Tongue (tissue), 2 donors: ENCODE measurements at regions not wholly inside any gene's neighbourhood (a gene's known extent, or its start where the extent isn't known, plus 50 kb on each side); places are given as distances from the start of the nearest gene placed in this dataset. TPM values are rescaled to one million over a fixed set of nuclear protein-coding genes. Genes with fewer than 3 reads are reported as not detected.
A peak's percentile ranks its signal among the peaks of the same experiment; 100 is the strongest.
"Not testable (repeated sequence)": the region's sequence is repeated elsewhere in the genome, so short reads cannot be mapped to it uniquely, and the experiment has no call there.

ENCODE experiments used
- DNase-seq: peaks from one replicate; pipeline ENCODE4 v3.0.0-alpha.2; 2015
- small RNA-seq: library from RNA; depleted of rRNA; stranded (forward); fragments of <200 nt; gene quantifications from one replicate; pipeline ENCODE3, GENCODE V24; 2014; ENCODE audit warnings: low replicate concordance

- DNase-seq = no peak
Observed at GRCh38 chrX:80929251-80929650, 119.6 kb upstream of the BRWD3 start.

DNA sequence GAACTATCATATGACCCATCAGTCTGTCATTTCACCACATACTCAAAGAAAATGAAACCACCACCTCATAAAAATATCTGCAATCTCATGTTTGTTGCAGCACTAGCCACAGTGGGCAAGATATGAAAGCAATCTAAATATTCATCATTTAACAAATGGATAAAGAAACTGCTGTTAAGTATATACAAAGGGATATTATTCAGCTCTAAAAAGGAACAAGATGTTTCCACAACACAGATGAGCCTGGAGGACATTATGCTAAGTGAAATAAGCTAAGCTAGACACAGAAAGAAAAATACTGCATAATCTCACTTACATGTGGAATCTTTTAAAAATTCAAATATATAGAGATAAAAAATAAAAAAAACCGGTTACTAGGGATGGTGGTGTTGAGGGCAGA, 108.2 kb upstream of the BRWD3 start:
- DNase-seq = no peak

DNA sequence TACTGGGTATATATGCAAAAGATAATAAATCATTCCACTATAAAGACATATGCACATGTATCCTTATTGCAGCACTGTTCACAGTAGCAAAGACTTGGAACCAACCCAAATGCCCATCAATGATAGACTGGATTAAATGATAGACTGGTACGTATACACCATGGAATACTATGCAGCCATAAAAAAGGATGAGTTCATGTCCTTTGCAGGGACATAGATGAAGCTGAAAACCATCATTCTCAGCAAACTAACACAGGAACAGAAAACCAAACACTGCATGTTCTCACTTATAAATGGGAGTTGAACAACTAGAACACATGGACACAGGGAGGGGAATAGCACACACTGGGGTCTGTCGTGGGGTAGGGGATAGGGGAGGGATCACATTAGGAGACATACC, 102.7 kb upstream of the BRWD3 start:
- DNase-seq = not testable (repeated sequence)

DNA sequence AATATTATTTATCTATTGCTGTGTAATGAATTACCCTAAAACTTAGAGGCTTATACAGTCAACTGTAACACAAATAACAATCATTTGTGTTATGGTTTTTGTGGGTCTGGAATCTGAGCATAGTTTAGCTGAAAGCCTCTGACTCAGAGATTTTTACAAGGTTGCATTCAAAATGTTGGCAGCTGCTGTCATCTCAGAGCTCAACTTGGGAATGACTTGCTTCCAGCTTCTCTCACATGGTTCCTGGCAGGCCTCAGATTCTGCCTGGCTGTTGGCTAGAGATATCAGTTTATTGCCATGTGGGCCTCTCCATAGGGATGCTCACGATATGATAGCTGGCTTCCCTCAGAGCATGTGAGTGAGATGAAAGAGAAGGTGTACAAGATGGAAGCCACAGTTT, 70.2 kb upstream of the BRWD3 start:
- DNase-seq = no peak

DNA sequence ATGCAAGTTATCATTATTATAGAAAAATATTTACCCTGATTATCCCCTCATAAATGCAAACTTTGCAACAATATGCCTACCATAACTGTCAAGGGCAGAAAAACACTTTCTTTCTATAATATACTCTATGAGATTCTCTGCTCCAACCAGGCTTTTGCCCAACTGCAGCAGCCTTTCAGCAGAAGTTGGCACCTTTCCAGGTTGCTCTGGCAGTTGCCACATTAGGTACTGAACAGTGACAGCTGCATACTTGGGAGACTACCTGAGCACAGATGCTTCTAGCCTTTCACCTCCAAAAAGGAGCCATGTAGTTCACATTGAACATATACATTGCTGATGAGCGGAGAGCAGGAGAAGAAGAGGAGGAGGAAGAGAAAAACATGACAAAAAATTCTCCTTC, 69.5 kb upstream of the BRWD3 start:
- peak; percentile 16 for DNase-seq

- DNase-seq = peak; percentile 40
Observed at GRCh38 chrX:80876877-80877276, 67.2 kb upstream of the BRWD3 start.

Small RNA genes in the stretch of these regions (small RNA-seq; reads per million reads assigned to genes)
- gene RNU6-493P = not detected
